ENCODE measurements at regions not wholly inside any gene's neighbourhood (a gene's known extent, or its start where the extent isn't known, plus 50 kb on each side); places are given as distances from the start of the nearest gene placed in this dataset.
"Not testable (repeated sequence)": the region's sequence is repeated elsewhere in the genome, so short reads cannot be mapped to it uniquely, and the experiment has no call there.

- in situ Hi-C loops (cut with HindIII; ENCODE audit: low sequenced_read_pairs) = no loop called here
- no peak overlapping the region for H3K4me3 ChIP-seq (ENCODE audit: low read depth, low read length)
- TF ChIP-seq CTCF (IDR thresholded peaks at IDR 0.05; ENCODE audit: low read depth, low read length) = no peak
- DNase-seq (ENCODE audit: low read depth, low spot score) = no peak
Observed at GRCh38 chr7:142638581-142638980, 110.7 kb upstream of the PRSS1 start.

- no peak for DNase-seq (ENCODE audit: low read depth, low spot score)
- TF ChIP-seq CTCF (IDR thresholded peaks at IDR 0.05; ENCODE audit: low read depth, low read length) = no peak
- in situ Hi-C loops (cut with HindIII; ENCODE audit: low sequenced_read_pairs) = no loop called here
- H3K4me3 ChIP-seq (ENCODE audit: low read depth, low read length) = no peak overlapping the region
Observed at GRCh38 chr7:142637240-142637639, 112.0 kb upstream of the PRSS1 start.

GRCh38 chr7:142636751-142637150 lies 112.5 kb upstream of the PRSS1 start:
- no peak overlapping the region for H3K4me3 ChIP-seq (ENCODE audit: low read depth, low read length)
- no peak for DNase-seq (ENCODE audit: low read depth, low spot score)
- in situ Hi-C loops (cut with HindIII; ENCODE audit: low sequenced_read_pairs) = no loop called here
- TF ChIP-seq CTCF (IDR thresholded peaks at IDR 0.05; ENCODE audit: low read depth, low read length) = no peak

- in situ Hi-C loops (cut with HindIII; ENCODE audit: low sequenced_read_pairs); DNase-seq (ENCODE audit: low read depth, low spot score); H3K4me3 ChIP-seq (ENCODE audit: low read depth, low read length): not testable (repeated sequence)
Observed at GRCh38 chr7:142636107-142636506, 113.2 kb upstream of the PRSS1 start.

GRCh38 chr7:142632271-142633134 lies 116.8 kb upstream of the PRSS1 start:
- in situ Hi-C loops (cut with HindIII; ENCODE audit: low sequenced_read_pairs) = no loop called here
- no peak overlapping the region for H3K4me3 ChIP-seq (ENCODE audit: low read depth, low read length)
- TF ChIP-seq CTCF (IDR thresholded peaks at IDR 0.05; ENCODE audit: low read depth, low read length) = peak; percentile 74
- peak; percentile 67 for DNase-seq (ENCODE audit: low read depth, low spot score)

- in situ Hi-C loops (cut with HindIII; ENCODE audit: low sequenced_read_pairs) = no loop called here
- peak; percentile 68 for DNase-seq (ENCODE audit: low read depth, low spot score)
- TF ChIP-seq CTCF (IDR thresholded peaks at IDR 0.05; ENCODE audit: low read depth, low read length) = no peak
- H3K4me3 ChIP-seq (ENCODE audit: low read depth, low read length) = no peak overlapping the region
Observed at GRCh38 chr7:142629588-142630260, 119.5 kb upstream of the PRSS1 start.

- TF ChIP-seq CTCF (IDR thresholded peaks at IDR 0.05; ENCODE audit: low read depth, low read length) = no peak
- in situ Hi-C loops (cut with HindIII; ENCODE audit: low sequenced_read_pairs) = no loop called here
- no peak for DNase-seq (ENCODE audit: low read depth, low spot score)
- no peak overlapping the region for H3K4me3 ChIP-seq (ENCODE audit: low read depth, low read length)
Observed at GRCh38 chr7:142628945-142629344, 120.3 kb upstream of the PRSS1 start.

- in situ Hi-C loops (cut with HindIII; ENCODE audit: low sequenced_read_pairs); H3K4me3 ChIP-seq (ENCODE audit: low read depth, low read length); DNase-seq (ENCODE audit: low read depth, low spot score): not testable (repeated sequence)
Observed at GRCh38 chr7:142627223-142627622, 122.0 kb upstream of the PRSS1 start.
